ENCODE measurements at regions not wholly inside any gene's neighbourhood (a gene's known extent, or its start where the extent isn't known, plus 50 kb on each side); places are given as distances from the start of the nearest gene placed in this dataset.
"Not testable (repeated sequence)": the region's sequence is repeated elsewhere in the genome, so short reads cannot be mapped to it uniquely, and the experiment has no call there.

DNA sequence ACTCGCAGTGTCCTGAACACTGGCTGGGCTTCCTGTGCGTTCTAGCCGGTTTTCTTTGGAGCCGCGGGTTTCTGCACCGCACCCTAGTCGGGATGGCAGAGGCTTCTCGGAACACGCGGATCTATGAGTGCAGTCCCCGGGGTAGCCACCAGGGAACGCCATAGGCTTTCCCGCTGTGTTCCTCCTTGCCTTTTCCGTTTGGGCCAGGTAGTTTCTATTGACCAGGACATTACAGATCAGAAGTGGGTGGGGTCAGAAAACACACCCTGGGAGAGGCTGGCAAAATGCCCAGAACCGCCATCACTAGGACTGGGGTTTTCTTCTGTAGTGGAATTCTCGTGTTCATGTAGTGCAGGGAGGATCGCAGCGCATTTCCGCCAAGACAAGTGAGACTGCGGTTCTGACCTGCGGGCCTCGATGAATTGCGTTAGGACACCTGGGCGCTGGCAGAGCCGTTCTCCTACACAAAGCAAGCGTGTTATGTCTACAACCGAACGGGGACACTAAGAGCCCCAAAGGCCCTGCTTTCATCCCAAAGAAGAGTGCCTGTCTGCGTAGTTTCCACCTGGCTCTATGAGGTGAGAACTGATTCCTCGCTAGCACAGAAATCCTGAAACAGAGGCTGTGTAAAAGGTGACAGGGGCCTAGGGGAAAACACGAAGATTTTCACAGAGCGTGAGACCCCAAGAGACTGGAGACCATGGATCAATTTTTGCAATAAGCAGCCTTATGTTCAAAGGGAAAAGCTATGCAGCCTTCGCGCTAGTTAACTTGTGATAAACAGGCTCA is 121.5 kb downstream of the PPIAL4G start:
- TF ChIP-seq, protein P1, sequence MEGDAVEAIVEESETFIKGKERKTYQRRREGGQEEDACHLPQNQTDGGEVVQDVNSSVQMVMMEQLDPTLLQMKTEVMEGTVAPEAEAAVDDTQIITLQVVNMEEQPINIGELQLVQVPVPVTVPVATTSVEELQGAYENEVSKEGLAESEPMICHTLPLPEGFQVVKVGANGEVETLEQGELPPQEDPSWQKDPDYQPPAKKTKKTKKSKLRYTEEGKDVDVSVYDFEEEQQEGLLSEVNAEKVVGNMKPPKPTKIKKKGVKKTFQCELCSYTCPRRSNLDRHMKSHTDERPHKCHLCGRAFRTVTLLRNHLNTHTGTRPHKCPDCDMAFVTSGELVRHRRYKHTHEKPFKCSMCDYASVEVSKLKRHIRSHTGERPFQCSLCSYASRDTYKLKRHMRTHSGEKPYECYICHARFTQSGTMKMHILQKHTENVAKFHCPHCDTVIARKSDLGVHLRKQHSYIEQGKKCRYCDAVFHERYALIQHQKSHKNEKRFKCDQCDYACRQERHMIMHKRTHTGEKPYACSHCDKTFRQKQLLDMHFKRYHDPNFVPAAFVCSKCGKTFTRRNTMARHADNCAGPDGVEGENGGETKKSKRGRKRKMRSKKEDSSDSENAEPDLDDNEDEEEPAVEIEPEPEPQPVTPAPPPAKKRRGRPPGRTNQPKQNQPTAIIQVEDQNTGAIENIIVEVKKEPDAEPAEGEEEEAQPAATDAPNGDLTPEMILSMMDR (IDR thresholded peaks at IDR 0.05): not testable (repeated sequence)
- TF ChIP-seq POLR2A, POLR2AphosphoS5 (IDR thresholded peaks at IDR 0.05): not testable (repeated sequence)

All from breast epithelium (tissue), 3 donors.